Tibial nerve (tissue), 4 donors: ENCODE measurements at regions not wholly inside any gene's neighbourhood (a gene's known extent, or its start where the extent isn't known, plus 50 kb on each side); places are given as distances from the start of the nearest gene placed in this dataset.

ENCODE experiments used
- EP300 ChIP-seq, 2 donors: sonication (generic); formaldehyde crosslinking; IDR thresholded peaks; one replicate each; pipeline ENCODE4 v1.6.1; 2017; ENCODE audit warnings: antibody characterized with exemption in 2 of 2, mild to moderate bottlenecking in 1 of 2
- POLR2A ChIP-seq, 2 donors: fragments of 450-650 bp; IDR thresholded peaks; one replicate each; pipeline ENCODE4 v1.6.1; 2017; ENCODE audit warnings: antibody characterized with exemption in 2 of 2, mild to moderate bottlenecking in 2 of 2, moderate library complexity in 2 of 2
- TF ChIP-seq, protein P1 (sequence below), 5 experiments: fragments of 200-600 bp in 3 of 5; fragments of 450-650 bp in 2 of 5; sonication (generic) in 3 of 5; IDR thresholded peaks; one replicate each; pipeline ENCODE4 v1.5.1; 2016 to 2019; ENCODE audit warnings: antibody characterized with exemption in 5 of 5, mild to moderate bottlenecking in 3 of 5, moderate library complexity in 2 of 5

DNA sequence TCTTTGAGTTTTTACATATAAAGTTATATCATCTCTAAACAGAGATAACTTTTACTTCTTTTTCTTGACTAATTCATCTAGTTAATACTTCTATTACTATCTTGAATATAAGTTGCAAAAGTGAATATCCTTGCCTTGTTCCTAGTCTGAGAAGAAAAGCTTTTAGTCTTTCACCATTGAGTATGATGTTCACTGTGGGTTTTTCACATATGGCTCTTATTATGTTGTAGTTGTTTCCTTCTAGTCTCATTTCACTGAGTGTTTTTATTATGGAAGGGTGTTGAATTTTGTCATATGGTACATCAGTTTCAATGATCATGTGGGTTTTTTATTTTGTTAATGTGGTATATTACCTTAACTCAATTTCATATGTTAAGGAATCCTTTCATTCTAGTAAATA is 488.3 kb downstream of the COL12A1 start:
- TF ChIP-seq, protein P1, sequence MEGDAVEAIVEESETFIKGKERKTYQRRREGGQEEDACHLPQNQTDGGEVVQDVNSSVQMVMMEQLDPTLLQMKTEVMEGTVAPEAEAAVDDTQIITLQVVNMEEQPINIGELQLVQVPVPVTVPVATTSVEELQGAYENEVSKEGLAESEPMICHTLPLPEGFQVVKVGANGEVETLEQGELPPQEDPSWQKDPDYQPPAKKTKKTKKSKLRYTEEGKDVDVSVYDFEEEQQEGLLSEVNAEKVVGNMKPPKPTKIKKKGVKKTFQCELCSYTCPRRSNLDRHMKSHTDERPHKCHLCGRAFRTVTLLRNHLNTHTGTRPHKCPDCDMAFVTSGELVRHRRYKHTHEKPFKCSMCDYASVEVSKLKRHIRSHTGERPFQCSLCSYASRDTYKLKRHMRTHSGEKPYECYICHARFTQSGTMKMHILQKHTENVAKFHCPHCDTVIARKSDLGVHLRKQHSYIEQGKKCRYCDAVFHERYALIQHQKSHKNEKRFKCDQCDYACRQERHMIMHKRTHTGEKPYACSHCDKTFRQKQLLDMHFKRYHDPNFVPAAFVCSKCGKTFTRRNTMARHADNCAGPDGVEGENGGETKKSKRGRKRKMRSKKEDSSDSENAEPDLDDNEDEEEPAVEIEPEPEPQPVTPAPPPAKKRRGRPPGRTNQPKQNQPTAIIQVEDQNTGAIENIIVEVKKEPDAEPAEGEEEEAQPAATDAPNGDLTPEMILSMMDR (IDR thresholded peaks at IDR 0.05): no peak
- no peak for TF ChIP-seq EP300 (IDR thresholded peaks at IDR 0.05)
- TF ChIP-seq POLR2A (IDR thresholded peaks at IDR 0.05): no peak
